GM23338 (cell line): ENCODE measurements at regions not wholly inside any gene's neighbourhood (a gene's known extent, or its start where the extent isn't known, plus 50 kb on each side); places are given as distances from the start of the nearest gene placed in this dataset.

Source experiments
- ATAC-seq: fragments of 200-7000 bp; cut with Tn5 transposase; 3 replicates; pipeline ENCODE4 v1.9.1; 2020
- DNase-seq: peaks from one replicate; pipeline ENCODE4 v3.0.0-alpha.2; 2015; ENCODE audit warnings: low spot score
- H2AFZ ChIP-seq: fragments of 200-600 bp; sonication (generic); 2 replicates; pipeline ENCODE4 v1.8.0; 2016; ENCODE audit warnings: antibody characterized with exemption, mild to moderate bottlenecking, moderate library complexity
- H3F3A ChIP-seq: fragments of 200-600 bp; sonication (generic); replicated peaks from 2 replicates; pipeline ENCODE4 v1.8.0; 2017; ENCODE audit warnings: antibody characterized with exemption, mixed run types, low read depth
- H3K27ac ChIP-seq: fragments of 200-600 bp; sonication (generic); 2 replicates; pipeline ENCODE4 v1.6.1; 2016; ENCODE audit warnings: low read depth
- H3K27me3 ChIP-seq: fragments of 200-600 bp; sonication (generic); 2 replicates; pipeline ENCODE4 v1.8.0; 2016; ENCODE audit warnings: mild to moderate bottlenecking, mixed run types, moderate library complexity; ENCODE audit not compliant: insufficient read depth
- H3K36me3 ChIP-seq: fragments of 200-600 bp; sonication (generic); 2 replicates; pipeline ENCODE4 v1.8.0; 2016; ENCODE audit warnings: mild to moderate bottlenecking; ENCODE audit not compliant: insufficient read depth
- H3K4me1 ChIP-seq: fragments of 200-600 bp; sonication (generic); 2 replicates; pipeline ENCODE4 v1.8.0; 2016; ENCODE audit warnings: mild to moderate bottlenecking, moderate library complexity; ENCODE audit not compliant: insufficient read depth
- H3K4me2 ChIP-seq: fragments of 200-600 bp; sonication (generic); 2 replicates; pipeline ENCODE4 v1.7.1; 2017; ENCODE audit warnings: mixed run types
- H3K4me3 ChIP-seq: fragments of 200-600 bp; sonication (generic); 2 replicates; pipeline ENCODE4 v1.6.1; 2016; ENCODE audit warnings: mixed run types
- H3K79me2 ChIP-seq: fragments of 200-600 bp; sonication (generic); replicated peaks from 2 replicates; pipeline ENCODE4 v1.8.0; 2017; ENCODE audit warnings: mild to moderate bottlenecking; ENCODE audit not compliant: insufficient read depth
- H3K9me2 ChIP-seq: fragments of 200-600 bp; sonication (generic); 2 replicates; pipeline ENCODE4 v1.8.0; 2017; ENCODE audit not compliant: insufficient read depth
- H4K20me1 ChIP-seq: fragments of 200-600 bp; sonication (generic); replicated peaks from 2 replicates; pipeline ENCODE4 v1.8.0; 2017; ENCODE audit warnings: mild to moderate bottlenecking; ENCODE audit not compliant: insufficient read depth
- H3K27ac Mint-ChIP-seq: 2 replicates; pipeline ENCODE4 v1.8.0; 2020; ENCODE audit warnings: inconsistent platforms, mild to moderate bottlenecking, moderate library complexity, mixed read lengths
- H3K27me3 Mint-ChIP-seq: 3 replicates; pipeline ENCODE4 v1.8.0; 2022; ENCODE audit warnings: low read depth, mild to moderate bottlenecking, moderate library complexity, mixed read lengths, inconsistent platforms; ENCODE audit not compliant: insufficient read depth, poor library complexity
- H3K36me3 Mint-ChIP-seq: 3 replicates; pipeline ENCODE4 v1.8.0; 2021; ENCODE audit warnings: low read depth, mild to moderate bottlenecking, inconsistent platforms, moderate library complexity, mixed read lengths
- H3K4me1 Mint-ChIP-seq: 3 replicates; pipeline ENCODE4 v1.8.0; 2020; ENCODE audit warnings: mild to moderate bottlenecking, inconsistent platforms, mixed read lengths
- H3K4me3 Mint-ChIP-seq: 3 replicates; pipeline ENCODE4 v1.8.0; 2021; ENCODE audit warnings: moderate library complexity, mild to moderate bottlenecking, inconsistent platforms, mixed read lengths
- H3K9me3 Mint-ChIP-seq: 3 replicates; pipeline ENCODE4 v1.8.0; 2020; ENCODE audit warnings: moderate library complexity, mild to moderate bottlenecking, inconsistent platforms, mixed read lengths
- CREB1 ChIP-seq: fragments of 250-450 bp; sonication (Bioruptor Pico); IDR thresholded peaks from 2 replicates; pipeline ENCODE4 v1.5.0; 2020; ENCODE audit warnings: low read depth, mild to moderate bottlenecking, moderate library complexity
- ETS1 ChIP-seq: IDR thresholded peaks from 2 replicates; pipeline ENCODE4 v1.6.1; 2016; ENCODE audit warnings: antibody characterized with exemption
- EZH2 ChIP-seq: fragments of 200-600 bp; sonication (generic); IDR thresholded peaks from one replicate; pipeline ENCODE4 v1.8.0; 2017; ENCODE audit warnings: antibody characterized with exemption, mild to moderate bottlenecking, low read depth; ENCODE audit not compliant: unreplicated experiment
- EZH2phosphoT487 ChIP-seq: fragments of 200-600 bp; sonication (generic); IDR thresholded peaks from one replicate; pipeline ENCODE4 v1.8.1; 2018; ENCODE audit warnings: antibody characterized with exemption; ENCODE audit not compliant: unreplicated experiment
- JUNB ChIP-seq: IDR thresholded peaks from one replicate; pipeline ENCODE4 v1.6.1; 2016; ENCODE audit warnings: antibody characterized with exemption; ENCODE audit not compliant: unreplicated experiment
- NANOG ChIP-seq: IDR thresholded peaks from 2 replicates; pipeline ENCODE4 v1.6.1; 2016; ENCODE audit warnings: antibody characterized with exemption, borderline replicate concordance
- POLR2AphosphoS5 ChIP-seq: IDR thresholded peaks from 2 replicates; pipeline ENCODE4 v1.6.1; 2016; ENCODE audit warnings: antibody characterized with exemption, low read depth
- REST ChIP-seq: IDR thresholded peaks from one replicate; pipeline ENCODE4 v1.6.1; 2018; ENCODE audit warnings: antibody characterized with exemption; ENCODE audit not compliant: unreplicated experiment
- STAT1 ChIP-seq: IDR thresholded peaks from one replicate; pipeline ENCODE4 v1.6.1; 2016; ENCODE audit warnings: antibody characterized with exemption; ENCODE audit not compliant: unreplicated experiment
- ZNF114 ChIP-seq: fragments of 250-450 bp; sonication (Bioruptor Pico); IDR thresholded peaks from 2 replicates; pipeline ENCODE4 v1.5.0; 2020; ENCODE audit warnings: mild to moderate bottlenecking, moderate library complexity
- ZNF331 ChIP-seq: fragments of 250-450 bp; sonication (Bioruptor Pico); IDR thresholded peaks from 2 replicates; pipeline ENCODE4 v1.5.0; 2020; ENCODE audit warnings: low read depth, mild to moderate bottlenecking, moderate library complexity
- ZNF462 ChIP-seq: fragments of 250-450 bp; sonication (Bioruptor Pico); IDR thresholded peaks from 2 replicates; pipeline ENCODE4 v1.5.0; 2020; ENCODE audit warnings: mild to moderate bottlenecking, moderate library complexity

GRCh38 chrX:7542587-7543380, 300.2 kb upstream of the VCX start:
- H2AFZ ChIP-seq, result no peak overlapping the region
- DNase-seq, result no peak
- ATAC-seq, result no peak
- no peaks in the 10 kb centered on the region for H3K4me1 ChIP-seq
- H4K20me1 ChIP-seq, result no peaks in the 10 kb centered on the region
- no peaks in the 10 kb centered on the region for H3K79me2 ChIP-seq
- no peaks in the 10 kb centered on the region for H3K36me3 ChIP-seq
- H3K4me3 ChIP-seq, result no peak overlapping the region
- no peaks in the 10 kb centered on the region for H3F3A ChIP-seq
- Mint-ChIP-seq H3K4me3 (no peak overlapping the region), H3K27me3 (no peaks in the 10 kb centered on the region), H3K4me1 (no peaks in the 10 kb centered on the region), H3K27ac (no peak overlapping the region), H3K36me3 (no peaks in the 10 kb centered on the region), H3K9me3 (no peaks in the 10 kb centered on the region; the same call in 2 of the 3 replicates)
- no peak overlapping the region for H3K27ac ChIP-seq
- no peak overlapping the region for H3K4me2 ChIP-seq
- H3K9me2 ChIP-seq, result no peaks in the 10 kb centered on the region
- TF ChIP-seq STAT1 (no peak), ZNF114 (CRISPR knock-in tag) (no peak), ZNF331 (CRISPR knock-in tag) (no peak), CREB1 (no peak), ZNF462 (no peak), REST (no peak), POLR2AphosphoS5 (no peak), EZH2 (no peak), EZH2phosphoT487 (no peak), NANOG (no peak), JUNB (no peak), ETS1 (no peak)
- no peaks in the 10 kb centered on the region for H3K27me3 ChIP-seq
